Esophagus muscularis mucosa (tissue), 4 donors: ENCODE measurements at regions not wholly inside any gene's neighbourhood (a gene's known extent, or its start where the extent isn't known, plus 50 kb on each side); places are given as distances from the start of the nearest gene placed in this dataset.
"Not testable (repeated sequence)": the region's sequence is repeated elsewhere in the genome, so short reads cannot be mapped to it uniquely, and the experiment has no call there.

Experiments
- DNase-seq: peaks from one replicate; pipeline ENCODE4 v3.0.0-alpha.2; 2017; ENCODE audit errors: extremely low spot score
- H3K27ac ChIP-seq, 4 donors: fragments of 200-600 bp; sonication (generic); replicated peaks in 1 of 4; 1 replicate in 3 of 4; 2 replicates in 1 of 4; pipeline ENCODE4 v1.5.1; 2016 to 2019; ENCODE audit warnings: mild to moderate bottlenecking in 1 of 4
- H3K27me3 ChIP-seq, 4 donors: fragments of 200-600 bp; sonication (generic); one replicate each; pipeline versions ENCODE4 v1.5.1 to v1.6.0; 2016 to 2019
- H3K36me3 ChIP-seq, 4 donors: fragments of 200-600 bp; sonication (generic); one replicate each; pipeline ENCODE4 v1.5.1; 2016 to 2019
- H3K4me1 ChIP-seq, 4 donors: fragments of 200-600 bp; sonication (generic); one replicate each; pipeline ENCODE4 v1.5.1; 2016 to 2019
- H3K4me3 ChIP-seq, 4 donors: fragments of 200-600 bp; sonication (generic); 1 replicate in 2 of 4; 2 replicates in 2 of 4; pipeline ENCODE4 v1.5.1; 2016 to 2019; ENCODE audit warnings: mild to moderate bottlenecking in 4 of 4, moderate library complexity in 1 of 4
- H3K9me3 ChIP-seq, 4 donors: fragments of 200-600 bp; sonication (generic); 1 replicate in 3 of 4; 2 replicates in 1 of 4; pipeline ENCODE4 v1.5.1; 2016 to 2019
- CTCF ChIP-seq, 3 experiments: fragments of 200-600 bp in 2 of 3; fragments of 450-650 bp in 1 of 3; sonication (generic) in 2 of 3; IDR thresholded peaks; one replicate each; pipeline ENCODE4 v1.5.1; 2017 to 2019; ENCODE audit warnings: antibody characterized with exemption in 3 of 3, mild to moderate bottlenecking in 2 of 3, moderate library complexity in 1 of 3
- EP300 ChIP-seq: sonication (generic); formaldehyde crosslinking; IDR thresholded peaks from one replicate; pipeline ENCODE4 v1.6.1; 2017; ENCODE audit warnings: antibody characterized with exemption
- POLR2A ChIP-seq: fragments of 450-650 bp; IDR thresholded peaks from one replicate; pipeline ENCODE4 v1.6.1; 2017; ENCODE audit warnings: antibody characterized with exemption, moderate library complexity, mild to moderate bottlenecking, low read depth
- POLR2AphosphoS5 ChIP-seq, 2 donors: sonication (generic); formaldehyde crosslinking; IDR thresholded peaks; one replicate each; pipeline ENCODE4 v1.6.1; 2017; ENCODE audit warnings: antibody characterized with exemption in 2 of 2
- WGBS: methylation state at CpG from one replicate; pipeline ENCODE4 v1.1.5; 2018; 5-methylcytosine and 5-hydroxymethylcytosine counted together
- intact Hi-C: fragments of 100-400 bp; cut with DNase I; formaldehyde crosslinking; loops from one replicate; pipeline ENCODE4 v1.15.1; 2023

- Histone ChIP-seq H3K36me3 (no peaks in the 10 kb centered on the region), H3K27ac (no peak overlapping the region), H3K4me1 (peaks cover 0 to 16% (median 13%) of the 10 kb centered on the region in 4 donors), H3K27me3 (no peaks in the 10 kb centered on the region), H3K9me3 (no peaks in the 10 kb centered on the region), H3K4me3 (no peak overlapping the region)
- WGBS, result 36% methylated on average over 2 of the region's 2 CpGs
- intact Hi-C loops, result no loop called here
- TF ChIP-seq CTCF (IDR thresholded peaks at IDR 0.05), result no peak
- no peak for TF ChIP-seq POLR2AphosphoS5 (IDR thresholded peaks at IDR 0.05)
- TF ChIP-seq POLR2A, result no peak
- TF ChIP-seq EP300, result no peak
- DNase-seq, result no peak
Observed at GRCh38 chr3:26236531-26236930, 386.0 kb upstream of the LRRC3B start.

- no peak overlapping the region for H3K27ac ChIP-seq
- H3K9me3 ChIP-seq, result no peaks in the 10 kb centered on the region
- intact Hi-C loops, result no loop called here
- H3K4me3 ChIP-seq, result no peak overlapping the region
- TF ChIP-seq EP300, result no peak
- no peak for TF ChIP-seq POLR2A
- TF ChIP-seq POLR2AphosphoS5 (IDR thresholded peaks at IDR 0.05), result no peak
- H3K27me3 ChIP-seq, result no peaks in the 10 kb centered on the region
- 77% methylated on average over 4 of the region's 4 CpGs for WGBS
- no peaks in the 10 kb centered on the region for H3K36me3 ChIP-seq
- peaks cover 0 to 16% (median 13%) of the 10 kb centered on the region in 4 donors for H3K4me1 ChIP-seq
- no peak for DNase-seq
Observed at GRCh38 chr3:26237036-26237682, 385.4 kb upstream of the LRRC3B start.

- H3K27ac ChIP-seq, H3K4me3 ChIP-seq, intact Hi-C loops, H3K27me3 ChIP-seq, H3K4me1 ChIP-seq, H3K36me3 ChIP-seq, DNase-seq, H3K9me3 ChIP-seq: not testable (repeated sequence)
- WGBS, result 87% methylated on average over 13 of the region's 14 CpGs
Observed at GRCh38 chr3:26244586-26244985, 378.0 kb upstream of the LRRC3B start.

- TF ChIP-seq CTCF (IDR thresholded peaks at IDR 0.05), result no peak
- Histone ChIP-seq H3K4me3 (no peak overlapping the region), H3K27ac (no peak overlapping the region), H3K36me3 (no peaks in the 10 kb centered on the region), H3K27me3 (no peaks in the 10 kb centered on the region), H3K4me1 (no peaks in the 10 kb centered on the region), H3K9me3 (no peaks in the 10 kb centered on the region)
- intact Hi-C loops, result no loop called here
- no peak for DNase-seq
Observed at GRCh38 chr3:26245236-26245635, 377.3 kb upstream of the LRRC3B start.

- TF ChIP-seq POLR2AphosphoS5 (IDR thresholded peaks at IDR 0.05), result no peak
- TF ChIP-seq POLR2A, result no peak
- H3K9me3 ChIP-seq, result no peaks in the 10 kb centered on the region
- H3K36me3 ChIP-seq, result no peaks in the 10 kb centered on the region
- DNase-seq, result no peak
- 82% methylated on average over 2 of the region's 2 CpGs for WGBS
- no peaks in the 10 kb centered on the region for H3K27me3 ChIP-seq
- intact Hi-C loops, result no loop called here
- H3K27ac ChIP-seq, result no peak overlapping the region
- H3K4me3 ChIP-seq, result no peak overlapping the region
- H3K4me1 ChIP-seq, result no peaks in the 10 kb centered on the region
Observed at GRCh38 chr3:26246901-26247300, 375.7 kb upstream of the LRRC3B start.

GRCh38 chr3:26247712-26248111, 374.9 kb upstream of the LRRC3B start:
- H3K9me3 ChIP-seq, result no peaks in the 10 kb centered on the region
- H3K27ac ChIP-seq, result no peak overlapping the region
- intact Hi-C loops, result no loop called here
- H3K27me3 ChIP-seq, result no peaks in the 10 kb centered on the region
- 46% methylated on average over 3 of the region's 3 CpGs for WGBS
- no peak overlapping the region for H3K4me3 ChIP-seq
- no peak for DNase-seq
- no peaks in the 10 kb centered on the region for H3K36me3 ChIP-seq
- no peaks in the 10 kb centered on the region for H3K4me1 ChIP-seq
- TF ChIP-seq POLR2AphosphoS5 (IDR thresholded peaks at IDR 0.05) (no peak), EP300 (no peak), CTCF (IDR thresholded peaks at IDR 0.05) (no peak), POLR2A (no peak)
